GM10248 (cell line): ENCODE measurements at regions not wholly inside any gene's neighbourhood (a gene's known extent, or its start where the extent isn't known, plus 50 kb on each side); places are given as distances from the start of the nearest gene placed in this dataset.

Experiments used
- CTCF ChIA-PET: fragments of 300-600 bp; sonication (Branson Sonifier 250); formaldehyde crosslinking; extraction: SDS; loops from one replicate; lab custom pipeline; 2021; ENCODE audit warnings: antibody characterized with exemption; lab: Yijun Ruan, JAX
- POLR2A ChIA-PET: fragments of 350-650 bp; sonication (Branson Sonifier 250); formaldehyde crosslinking; extraction: SDS; loops from one replicate; lab custom pipeline; 2020; ENCODE audit warnings: antibody characterized with exemption; lab: Yijun Ruan, JAX
- DNase-seq: peaks from one replicate; pipeline ENCODE4 v3.0.0; 2012; ENCODE audit errors: extremely low spot score
- CTCF ChIP-seq: IDR thresholded peaks from 2 replicates; pipeline ENCODE4 v1.5.1; 2012; ENCODE audit warnings: mild to moderate bottlenecking, low read depth; ENCODE audit errors: extremely low read depth, missing control alignments, control extremely low read depth

- ChIA-PET POLR2A (no interaction called here), CTCF (interaction anchor here (2.0 to 10.2 kb wide), 2 partner anchors 9 to 484 kb away, joined by 8 to 281 read pairs; no protein-coding TSS in a partner anchor)
- TF ChIP-seq CTCF, result no peak
- DNase-seq, result no peak
Measured at GRCh38 chr12:107612508-107612907, 73.1 kb upstream of the PWP1 start.

- ChIA-PET CTCF (interaction anchor here (5.0 to 8.8 kb wide), 2 partner anchors 10 to 485 kb away, joined by 25 to 45 read pairs; no protein-coding TSS in a partner anchor), POLR2A (no interaction called here)
- TF ChIP-seq CTCF, result no peak
- DNase-seq, result no peak
Measured at GRCh38 chr12:107616941-107617340, 68.7 kb upstream of the PWP1 start.

GRCh38 chr12:107618106-107618505 lies 67.5 kb upstream of the PWP1 start:
- ChIA-PET CTCF (interaction anchor here (2.0 to 8.8 kb wide), 4 partner anchors 11 to 538 kb away, joined by 4 to 45 read pairs (median 16); no protein-coding TSS in a partner anchor), POLR2A (interaction anchor here (0.6 kb wide), 1 partner anchor 397 kb away, joined by 3 read pairs; no protein-coding TSS in a partner anchor)
- TF ChIP-seq CTCF, result no peak
- no peak for DNase-seq

GRCh38 chr12:107619831-107620230 lies 65.8 kb upstream of the PWP1 start:
- no peak for TF ChIP-seq CTCF
- CTCF ChIA-PET, result interaction anchor here (0.7 to 8.8 kb wide), 6 partner anchors 9 to 488 kb away, joined by 3 to 45 read pairs (median 5); no protein-coding TSS in a partner anchor
- POLR2A ChIA-PET, result no interaction called here

GRCh38 chr12:107622001-107622400 lies 63.6 kb upstream of the PWP1 start:
- POLR2A ChIA-PET, result no interaction called here
- CTCF ChIA-PET, result interaction anchor here (1.2 to 8.8 kb wide), 4 partner anchors 11 to 490 kb away, joined by 3 to 45 read pairs (median 16); no protein-coding TSS in a partner anchor
- DNase-seq, result peak; percentile 31
- peak; percentile 53 for TF ChIP-seq CTCF

More at GRCh38 chr12:107619831-107620230, 65.8 kb upstream of the PWP1 start:
- DNase-seq, result no peak

- ChIA-PET CTCF (no interaction called here), POLR2A (no interaction called here)
- DNase-seq, result no peak
- TF ChIP-seq CTCF, result no peak
Measured at GRCh38 chr12:107624493-107624892, 61.1 kb upstream of the PWP1 start.
